Liver (tissue), 8 donors: ENCODE measurements at regions not wholly inside any gene's neighbourhood (a gene's known extent, or its start where the extent isn't known, plus 50 kb on each side); places are given as distances from the start of the nearest gene placed in this dataset.

Experiments used
- DNase-seq: peaks from one replicate; pipeline ENCODE4 v3.0.0-alpha.2; 2017; ENCODE audit warnings: low spot score
- H3K27ac ChIP-seq, 2 donors: one replicate each; pipeline ENCODE4 v1.7.0; 2013; ENCODE audit warnings: inconsistent platforms in 2 of 2, low read length in 2 of 2, control low read depth in 1 of 2, low read depth in 1 of 2, mild to moderate bottlenecking in 1 of 2
- H3K27me3 ChIP-seq, 4 donors: one replicate each; pipeline versions ENCODE4 v1.6.1 to v1.7.0; 2013; ENCODE audit warnings: low read length in 3 of 4, inconsistent platforms in 1 of 4, mild to moderate bottlenecking in 1 of 4, moderate library complexity in 1 of 4; ENCODE audit not compliant: control insufficient read depth in 4 of 4, insufficient read depth in 4 of 4
- H3K36me3 ChIP-seq, 4 donors: one replicate each; pipeline versions ENCODE4 v1.6.1 to v1.7.0; 2013; ENCODE audit warnings: low read length in 3 of 4, mild to moderate bottlenecking in 3 of 4, low read depth in 1 of 4, moderate library complexity in 1 of 4; ENCODE audit not compliant: control insufficient read depth in 4 of 4, insufficient read depth in 3 of 4
- H3K4me1 ChIP-seq, 4 donors: one replicate each; pipeline versions ENCODE4 v1.6.1 to v1.7.0; 2013; ENCODE audit warnings: low read length in 3 of 4, mild to moderate bottlenecking in 3 of 4, moderate library complexity in 1 of 4; ENCODE audit not compliant: control insufficient read depth in 4 of 4, insufficient read depth in 4 of 4
- H3K4me3 ChIP-seq, 3 donors: one replicate each; pipeline versions ENCODE4 v1.6.1 to v1.7.0; 2013; ENCODE audit warnings: low read length in 3 of 3, control low read depth in 1 of 3, low read depth in 1 of 3, mild to moderate bottlenecking in 1 of 3
- H3K9ac ChIP-seq, 2 donors: one replicate each; pipeline ENCODE4 v1.7.0; 2013; ENCODE audit warnings: low read length in 2 of 2, mild to moderate bottlenecking in 2 of 2, moderate library complexity in 2 of 2, control low read depth in 1 of 2, low read depth in 1 of 2
- H3K9me3 ChIP-seq, 4 donors: one replicate each; pipeline versions ENCODE4 v1.6.1 to v1.7.0; 2013; ENCODE audit warnings: low read length in 3 of 4; ENCODE audit not compliant: control insufficient read depth in 4 of 4
- EGR1 ChIP-seq, 2 donors: IDR thresholded peaks; 2 replicates each; pipeline ENCODE4 v1.6.1; 2016 to 2018; ENCODE audit warnings: antibody characterized with exemption in 2 of 2, low read depth in 2 of 2
- FOXA1 ChIP-seq: IDR thresholded peaks from 2 replicates; pipeline ENCODE4 v1.6.1; 2016; ENCODE audit warnings: antibody characterized with exemption
- FOXA2 ChIP-seq: IDR thresholded peaks from 2 replicates; pipeline ENCODE4 v1.6.1; 2016; ENCODE audit warnings: antibody characterized with exemption
- GABPA ChIP-seq, 2 donors: IDR thresholded peaks in 1 of 2; conservative IDR thresholded peaks in 1 of 2; 2 replicates each; pipeline ENCODE4 v1.6.1; 2016; ENCODE audit warnings: antibody characterized with exemption in 2 of 2, mild to moderate bottlenecking in 1 of 2, moderate library complexity in 1 of 2
- HNF4A ChIP-seq, 2 donors: conservative IDR thresholded peaks; 2 replicates each; pipeline ENCODE4 v1.6.1; 2016; ENCODE audit warnings: antibody characterized with exemption in 2 of 2, mild to moderate bottlenecking in 2 of 2
- HNF4G ChIP-seq: IDR thresholded peaks from 2 replicates; pipeline ENCODE4 v1.6.1; 2016; ENCODE audit warnings: antibody characterized with exemption
- JUND ChIP-seq, 2 donors: IDR thresholded peaks; 2 replicates each; pipeline ENCODE4 v1.6.1; 2016; ENCODE audit warnings: antibody characterized with exemption in 2 of 2
- NR2F2 ChIP-seq: IDR thresholded peaks from 2 replicates; pipeline ENCODE4 v1.6.1; 2016; ENCODE audit warnings: antibody characterized with exemption
- REST ChIP-seq: IDR thresholded peaks from 2 replicates; pipeline ENCODE4 v1.6.1; 2016; ENCODE audit warnings: antibody characterized with exemption, mild to moderate bottlenecking
- SP1 ChIP-seq: IDR thresholded peaks from 2 replicates; pipeline ENCODE4 v1.6.1; 2018; ENCODE audit warnings: antibody characterized with exemption, mild to moderate bottlenecking
- TAF1 ChIP-seq: conservative IDR thresholded peaks from 2 replicates; pipeline ENCODE4 v1.6.1; 2016; ENCODE audit warnings: antibody characterized with exemption, mild to moderate bottlenecking
- ZBTB33 ChIP-seq: IDR thresholded peaks from 2 replicates; pipeline ENCODE4 v1.6.1; 2016; ENCODE audit warnings: antibody characterized with exemption
- WGBS: extraction: QIAGEN DNeasy Blood & Tissue Kit; methylation state at CpG from one replicate; pipeline ENCODE4 v1.1.7; 2013; 5-methylcytosine and 5-hydroxymethylcytosine counted together
- TF ChIP-seq, protein P1 (sequence below): IDR thresholded peaks from 2 replicates; pipeline ENCODE4 v1.6.1; 2016; ENCODE audit warnings: antibody characterized with exemption
- TF ChIP-seq, protein P2 (sequence below): fragments of 150-350 bp; IDR thresholded peaks from 2 replicates; pipeline ENCODE4 v1.5.1; 2017; ENCODE audit warnings: improper control_type of control experiment, low read depth, low read length; ENCODE audit not compliant: missing input control
- TF ChIP-seq, protein P3 (sequence below): IDR thresholded peaks from 2 replicates; pipeline ENCODE4 v1.6.1; 2016; ENCODE audit warnings: antibody characterized with exemption
- donor health status: healthy.
- donor health status: healthy.
- donor health status: healthy.
- donor health status: healthy.
- donor health status: healthy.

GRCh38 chr2:104051766-104052165 lies 802.1 kb upstream of the POU3F3 start:
- no peaks in the 10 kb centered on the region for H3K27me3 ChIP-seq
- TF ChIP-seq JUND (IDR thresholded peaks at IDR 0.05) (no peak), REST (no peak), ZBTB33 (no peak), FOXA1 (no peak), GABPA (IDR thresholded peaks at IDR 0.05 in 1 of 2, conservative IDR thresholded peaks at IDR 0.05 in 1 of 2) (no peak), HNF4G (no peak), FOXA2 (no peak)
- TF ChIP-seq, protein P1, sequence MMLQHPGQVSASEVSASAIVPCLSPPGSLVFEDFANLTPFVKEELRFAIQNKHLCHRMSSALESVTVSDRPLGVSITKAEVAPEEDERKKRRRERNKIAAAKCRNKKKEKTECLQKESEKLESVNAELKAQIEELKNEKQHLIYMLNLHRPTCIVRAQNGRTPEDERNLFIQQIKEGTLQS, result no peak
- TF ChIP-seq, protein P2, sequence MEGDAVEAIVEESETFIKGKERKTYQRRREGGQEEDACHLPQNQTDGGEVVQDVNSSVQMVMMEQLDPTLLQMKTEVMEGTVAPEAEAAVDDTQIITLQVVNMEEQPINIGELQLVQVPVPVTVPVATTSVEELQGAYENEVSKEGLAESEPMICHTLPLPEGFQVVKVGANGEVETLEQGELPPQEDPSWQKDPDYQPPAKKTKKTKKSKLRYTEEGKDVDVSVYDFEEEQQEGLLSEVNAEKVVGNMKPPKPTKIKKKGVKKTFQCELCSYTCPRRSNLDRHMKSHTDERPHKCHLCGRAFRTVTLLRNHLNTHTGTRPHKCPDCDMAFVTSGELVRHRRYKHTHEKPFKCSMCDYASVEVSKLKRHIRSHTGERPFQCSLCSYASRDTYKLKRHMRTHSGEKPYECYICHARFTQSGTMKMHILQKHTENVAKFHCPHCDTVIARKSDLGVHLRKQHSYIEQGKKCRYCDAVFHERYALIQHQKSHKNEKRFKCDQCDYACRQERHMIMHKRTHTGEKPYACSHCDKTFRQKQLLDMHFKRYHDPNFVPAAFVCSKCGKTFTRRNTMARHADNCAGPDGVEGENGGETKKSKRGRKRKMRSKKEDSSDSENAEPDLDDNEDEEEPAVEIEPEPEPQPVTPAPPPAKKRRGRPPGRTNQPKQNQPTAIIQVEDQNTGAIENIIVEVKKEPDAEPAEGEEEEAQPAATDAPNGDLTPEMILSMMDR, result no peak
- H3K9me3 ChIP-seq, result no peaks in the 10 kb centered on the region
- H3K4me1 ChIP-seq, result no peaks in the 10 kb centered on the region
- no peak overlapping the region for H3K27ac ChIP-seq
- H3K9ac ChIP-seq, result no peak overlapping the region
- no peak for DNase-seq
- no peaks in the 10 kb centered on the region for H3K36me3 ChIP-seq
- 88% methylated on average over 6 of the region's 6 CpGs for WGBS
- no peak overlapping the region for H3K4me3 ChIP-seq

GRCh38 chr2:104052356-104052755 lies 801.6 kb upstream of the POU3F3 start:
- 76% methylated on average over 5 of the region's 5 CpGs for WGBS
- TF ChIP-seq HNF4A (conservative IDR thresholded peaks at IDR 0.05) (no peak), SP1 (no peak), TAF1 (no peak), JUND (IDR thresholded peaks at IDR 0.05) (no peak), FOXA1 (no peak), EGR1 (IDR thresholded peaks at IDR 0.05; ENCODE audit: low read depth in 2 of 2) (no peak), GABPA (IDR thresholded peaks at IDR 0.05 in 1 of 2, conservative IDR thresholded peaks at IDR 0.05 in 1 of 2) (no peak), FOXA2 (no peak), REST (no peak), NR2F2 (no peak), ZBTB33 (no peak)
- TF ChIP-seq, protein P3, sequence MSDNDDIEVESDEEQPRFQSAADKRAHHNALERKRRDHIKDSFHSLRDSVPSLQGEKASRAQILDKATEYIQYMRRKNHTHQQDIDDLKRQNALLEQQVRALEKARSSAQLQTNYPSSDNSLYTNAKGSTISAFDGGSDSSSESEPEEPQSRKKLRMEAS, result no peak
- TF ChIP-seq, protein P2, result no peak
- Histone ChIP-seq H3K9me3 (no peaks in the 10 kb centered on the region), H3K4me1 (no peaks in the 10 kb centered on the region), H3K4me3 (no peak overlapping the region), H3K27me3 (no peaks in the 10 kb centered on the region), H3K27ac (no peak overlapping the region), H3K36me3 (no peaks in the 10 kb centered on the region), H3K9ac (no peak overlapping the region)
- no peak for DNase-seq
